ENCODE measurements at regions not wholly inside any gene's neighbourhood (a gene's known extent, or its start where the extent isn't known, plus 50 kb on each side); places are given as distances from the start of the nearest gene placed in this dataset.

GRCh38 chr5:91699429-91699828 lies 316.3 kb upstream of the ARRDC3 start:
- Mint-ChIP-seq H3K36me3 (ENCODE audit: low read depth) (no peaks in the 10 kb centered on the region; the same call in 1 of the 3 replicates), H3K4me3 (no peak overlapping the region), H3K4me1 (no peaks in the 10 kb centered on the region), H3K27me3 (ENCODE audit: insufficient read depth, low read depth, poor library complexity) (no peaks in the 10 kb centered on the region), H3K27ac (no peak overlapping the region), H3K9me3 (peaks cover 6% of the 10 kb centered on the region; the same call in 2 of the 3 replicates)
- Histone ChIP-seq H3K4me2 (no peak overlapping the region), H3F3A (replicated peaks; ENCODE audit: low read depth) (no peaks in the 10 kb centered on the region), H2AFZ (no peak overlapping the region), H3K27ac (ENCODE audit: low read depth) (no peak overlapping the region), H3K36me3 (ENCODE audit: insufficient read depth) (no peaks in the 10 kb centered on the region), H3K79me2 (replicated peaks; ENCODE audit: insufficient read depth) (no peaks in the 10 kb centered on the region), H3K27me3 (ENCODE audit: insufficient read depth) (no peaks in the 10 kb centered on the region), H4K20me1 (replicated peaks; ENCODE audit: insufficient read depth) (no peaks in the 10 kb centered on the region), H3K4me1 (ENCODE audit: insufficient read depth) (no peaks in the 10 kb centered on the region), H3K9me2 (ENCODE audit: insufficient read depth) (peaks cover 24% of the 10 kb centered on the region), H3K4me3 (no peak overlapping the region)
- no peak for DNase-seq (ENCODE audit: low spot score)
- TF ChIP-seq ZNF331 (CRISPR knock-in tag; IDR thresholded peaks at IDR 0.05; ENCODE audit: low read depth) = no peak
- no peak for TF ChIP-seq STAT1 (IDR thresholded peaks at IDR 0.05; ENCODE audit: unreplicated experiment)
- TF ChIP-seq EZH2phosphoT487 (IDR thresholded peaks at IDR 0.05; ENCODE audit: unreplicated experiment) = no peak
- no peak for ATAC-seq

- Histone ChIP-seq H3K4me1 (ENCODE audit: insufficient read depth) (no peaks in the 10 kb centered on the region), H3K9me2 (ENCODE audit: insufficient read depth) (peaks cover 2% of the 10 kb centered on the region), H3K27me3 (ENCODE audit: insufficient read depth) (no peaks in the 10 kb centered on the region), H3K27ac (ENCODE audit: low read depth) (no peak overlapping the region), H2AFZ (no peak overlapping the region), H3K4me3 (no peak overlapping the region), H3F3A (replicated peaks; ENCODE audit: low read depth) (no peaks in the 10 kb centered on the region), H3K4me2 (no peak overlapping the region), H3K79me2 (replicated peaks; ENCODE audit: insufficient read depth) (no peaks in the 10 kb centered on the region), H3K36me3 (ENCODE audit: insufficient read depth) (no peaks in the 10 kb centered on the region), H4K20me1 (replicated peaks; ENCODE audit: insufficient read depth) (no peaks in the 10 kb centered on the region)
- no peak overlapping the region for H3K4me3 Mint-ChIP-seq
- H3K27ac Mint-ChIP-seq = no peak overlapping the region
- TF ChIP-seq ZNF462 (CRISPR knock-in tag; IDR thresholded peaks at IDR 0.05) = no peak
- no peak for TF ChIP-seq ZNF331 (CRISPR knock-in tag; IDR thresholded peaks at IDR 0.05; ENCODE audit: low read depth)
- no peak for TF ChIP-seq REST (IDR thresholded peaks at IDR 0.05; ENCODE audit: unreplicated experiment)
- ATAC-seq = no peak
- H3K4me1 Mint-ChIP-seq = no peaks in the 10 kb centered on the region
- H3K9me3 Mint-ChIP-seq = peaks cover 19% of the 10 kb centered on the region
- no peak for DNase-seq (ENCODE audit: low spot score)
- no peaks in the 10 kb centered on the region for H3K27me3 Mint-ChIP-seq (ENCODE audit: insufficient read depth, low read depth, poor library complexity)
- peaks cover 13% of the 10 kb centered on the region for H3K36me3 Mint-ChIP-seq (ENCODE audit: low read depth)
Observed at GRCh38 chr5:91691592-91691991, 308.5 kb upstream of the ARRDC3 start.

All from GM23338 (cell line).